HG03469 (cell line): ENCODE measurements at regions not wholly inside any gene's neighbourhood (a gene's known extent, or its start where the extent isn't known, plus 50 kb on each side); places are given as distances from the start of the nearest gene placed in this dataset.
"Not testable (repeated sequence)": the region's sequence is repeated elsewhere in the genome, so short reads cannot be mapped to it uniquely, and the experiment has no call there.

Source experiments
- ATAC-seq: cut with Tn5 transposase; IDR thresholded peaks from one replicate; pipeline ENCODE4 v1.9.1; 2021; ENCODE audit warnings: mild to moderate bottlenecking, moderate library complexity, moderate number of reproducible peaks; ENCODE audit not compliant: unreplicated experiment

GRCh38 chr4:177791188-177791587, 349.0 kb upstream of the AGA start:
- no peak for ATAC-seq

GRCh38 chr4:177796841-177797240, 354.6 kb upstream of the AGA start:
- ATAC-seq: no peak

GRCh38 chr4:177798161-177798560, 355.9 kb upstream of the AGA start:
- ATAC-seq: no peak

GRCh38 chr4:177802162-177802561, 359.9 kb upstream of the AGA start:
- ATAC-seq: no peak

- no peak for ATAC-seq
These were observed 360.4 kb upstream of the AGA start for GRCh38 chr4:177802661-177803060.

- ATAC-seq: no peak
These were observed 360.9 kb upstream of the AGA start for GRCh38 chr4:177803151-177803550.

- no peak for ATAC-seq
These were observed 367.6 kb upstream of the AGA start for GRCh38 chr4:177809791-177810190.

- no peak for ATAC-seq
These were observed 368.0 kb upstream of the AGA start for GRCh38 chr4:177810220-177810619.

GRCh38 chr4:177818392-177818791, 376.2 kb upstream of the AGA start:
- not testable (repeated sequence) for ATAC-seq

- ATAC-seq: no peak
These were observed 384.7 kb upstream of the AGA start for GRCh38 chr4:177826973-177827372.

GRCh38 chr4:177841258-177841657, 399.0 kb upstream of the AGA start:
- ATAC-seq: no peak

GRCh38 chr4:177853229-177853628, 411.0 kb upstream of the AGA start:
- ATAC-seq: no peak

- no peak for ATAC-seq
These were observed 413.4 kb upstream of the AGA start for GRCh38 chr4:177855507-177856197.

- no peak for ATAC-seq
These were observed 417.9 kb upstream of the AGA start for GRCh38 chr4:177860171-177860570.

GRCh38 chr4:177861551-177862094, 419.4 kb upstream of the AGA start:
- no peak for ATAC-seq

- no peak for ATAC-seq
These were observed 420.4 kb upstream of the AGA start for GRCh38 chr4:177862541-177863176.

GRCh38 chr4:177879851-177880250, 437.6 kb upstream of the AGA start:
- ATAC-seq: no peak

- ATAC-seq: no peak
These were observed 452.9 kb upstream of the AGA start for GRCh38 chr4:177895136-177895535.

GRCh38 chr4:177901786-177902185, 459.5 kb upstream of the AGA start:
- ATAC-seq: no peak

- no peak for ATAC-seq
These were observed 460.1 kb upstream of the AGA start for GRCh38 chr4:177902386-177902785.

- ATAC-seq: no peak
These were observed 465.6 kb upstream of the AGA start for GRCh38 chr4:177907736-177908424.

GRCh38 chr4:177921715-177922114, 479.5 kb upstream of the AGA start:
- ATAC-seq: no peak
